ENCODE measurements at regions not wholly inside any gene's neighbourhood (a gene's known extent, or its start where the extent isn't known, plus 50 kb on each side); places are given as distances from the start of the nearest gene placed in this dataset.

- TF ChIP-seq POLR2A (IDR thresholded peaks at IDR 0.05) (no peak), CTCF (IDR thresholded peaks at IDR 0.05) (no peak)
These were observed 75.5 kb upstream of the BOD1 start for GRCh38 chr5:173691931-173692330.
